Suprapubic skin (tissue), 4 donors: ENCODE measurements at regions not wholly inside any gene's neighbourhood (a gene's known extent, or its start where the extent isn't known, plus 50 kb on each side); places are given as distances from the start of the nearest gene placed in this dataset.

Experiments used
- POLR2A ChIP-seq, 2 donors: fragments of 450-650 bp; IDR thresholded peaks; one replicate each; pipeline ENCODE4 v1.6.1; 2017; ENCODE audit warnings: antibody characterized with exemption in 2 of 2, mild to moderate bottlenecking in 2 of 2, moderate library complexity in 2 of 2
- POLR2AphosphoS5 ChIP-seq, 3 donors: sonication (generic); formaldehyde crosslinking; IDR thresholded peaks; one replicate each; pipeline ENCODE4 v1.6.1; 2017; ENCODE audit warnings: antibody characterized with exemption in 3 of 3
- TF ChIP-seq, protein P1 (sequence below), 2 donors: fragments of 200-600 bp in 1 of 2; fragments of 450-650 bp in 1 of 2; sonication (generic) in 1 of 2; IDR thresholded peaks; one replicate each; pipeline ENCODE4 v1.5.1; 2016 to 2019; ENCODE audit warnings: antibody characterized with exemption in 2 of 2, mild to moderate bottlenecking in 1 of 2, moderate library complexity in 1 of 2

DNA sequence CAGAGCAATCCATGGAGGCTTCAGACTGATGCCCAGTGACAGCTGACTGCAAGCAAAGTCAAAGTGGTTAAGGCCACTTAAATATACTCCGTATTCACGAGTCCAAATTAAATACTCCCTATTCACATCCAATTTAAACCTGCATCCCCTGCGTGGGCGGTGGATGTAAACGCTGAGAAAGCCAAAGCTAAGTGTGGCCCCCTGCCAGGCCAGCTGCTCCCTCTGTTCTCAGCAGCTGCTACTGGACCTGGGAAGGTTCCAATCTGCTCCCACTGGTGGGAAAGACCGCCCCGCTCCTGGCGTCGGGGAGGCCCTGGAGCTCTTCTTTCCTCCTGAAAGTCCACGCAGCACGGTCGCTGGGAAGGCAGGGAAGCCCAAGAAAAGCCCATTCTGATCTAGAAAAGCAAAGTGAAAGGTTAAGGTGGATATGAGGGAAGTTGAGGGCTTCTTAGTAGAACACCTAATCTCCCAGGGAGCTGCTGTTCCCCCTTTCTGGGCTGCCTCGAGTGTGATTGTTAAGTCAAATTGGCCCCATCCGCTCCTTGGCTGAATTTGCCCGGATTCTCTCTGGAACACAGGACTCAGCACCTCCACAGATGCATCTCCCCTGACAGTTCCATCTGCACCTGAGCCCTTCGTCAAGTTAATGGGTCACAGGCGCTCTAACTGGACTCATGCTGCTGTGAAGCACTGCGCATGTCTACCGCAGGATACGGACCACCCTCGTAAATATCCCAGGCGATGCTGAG lies 205.5 kb downstream of the USP12 start:
- TF ChIP-seq, protein P1, sequence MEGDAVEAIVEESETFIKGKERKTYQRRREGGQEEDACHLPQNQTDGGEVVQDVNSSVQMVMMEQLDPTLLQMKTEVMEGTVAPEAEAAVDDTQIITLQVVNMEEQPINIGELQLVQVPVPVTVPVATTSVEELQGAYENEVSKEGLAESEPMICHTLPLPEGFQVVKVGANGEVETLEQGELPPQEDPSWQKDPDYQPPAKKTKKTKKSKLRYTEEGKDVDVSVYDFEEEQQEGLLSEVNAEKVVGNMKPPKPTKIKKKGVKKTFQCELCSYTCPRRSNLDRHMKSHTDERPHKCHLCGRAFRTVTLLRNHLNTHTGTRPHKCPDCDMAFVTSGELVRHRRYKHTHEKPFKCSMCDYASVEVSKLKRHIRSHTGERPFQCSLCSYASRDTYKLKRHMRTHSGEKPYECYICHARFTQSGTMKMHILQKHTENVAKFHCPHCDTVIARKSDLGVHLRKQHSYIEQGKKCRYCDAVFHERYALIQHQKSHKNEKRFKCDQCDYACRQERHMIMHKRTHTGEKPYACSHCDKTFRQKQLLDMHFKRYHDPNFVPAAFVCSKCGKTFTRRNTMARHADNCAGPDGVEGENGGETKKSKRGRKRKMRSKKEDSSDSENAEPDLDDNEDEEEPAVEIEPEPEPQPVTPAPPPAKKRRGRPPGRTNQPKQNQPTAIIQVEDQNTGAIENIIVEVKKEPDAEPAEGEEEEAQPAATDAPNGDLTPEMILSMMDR (IDR thresholded peaks at IDR 0.05), result no peak
- TF ChIP-seq POLR2AphosphoS5 (IDR thresholded peaks at IDR 0.05) (no peak), POLR2A (IDR thresholded peaks at IDR 0.05) (no peak)
